Bronchial epithelial cell (primary cell): ENCODE measurements at regions not wholly inside any gene's neighbourhood (a gene's known extent, or its start where the extent isn't known, plus 50 kb on each side); places are given as distances from the start of the nearest gene placed in this dataset.

Experiments used
- DNase-seq: peaks from one replicate; pipeline ENCODE4 v3.0.0-alpha.2; 2010; ENCODE audit warnings: low read depth
- FAIRE-seq: peaks from 2 replicates; lab custom pipeline; 2011; peaks lifted over from hg19 to GRCh38; lab: Jason Lieb, UNC
- H3K27me3 ChIP-seq: 2 replicates; pipeline ENCODE4 v1.5.1; 2011; ENCODE audit warnings: low read length; ENCODE audit not compliant: control insufficient read depth, insufficient read depth
- H3K36me3 ChIP-seq: 2 replicates; pipeline ENCODE4 v1.5.1; 2011; ENCODE audit warnings: low read length; ENCODE audit not compliant: control insufficient read depth, insufficient read depth
- H3K4me3 ChIP-seq: 2 replicates; pipeline ENCODE4 v1.5.1; 2011; ENCODE audit warnings: mild to moderate bottlenecking, low read depth, low read length, control low read depth
- TF ChIP-seq, protein P1 (sequence below): IDR thresholded peaks from 2 replicates; pipeline ENCODE4 v1.5.1; 2011; ENCODE audit warnings: mild to moderate bottlenecking, moderate library complexity, low read length, control low read depth, inconsistent platforms; ENCODE audit not compliant: insufficient read depth, severe bottlenecking

DNA sequence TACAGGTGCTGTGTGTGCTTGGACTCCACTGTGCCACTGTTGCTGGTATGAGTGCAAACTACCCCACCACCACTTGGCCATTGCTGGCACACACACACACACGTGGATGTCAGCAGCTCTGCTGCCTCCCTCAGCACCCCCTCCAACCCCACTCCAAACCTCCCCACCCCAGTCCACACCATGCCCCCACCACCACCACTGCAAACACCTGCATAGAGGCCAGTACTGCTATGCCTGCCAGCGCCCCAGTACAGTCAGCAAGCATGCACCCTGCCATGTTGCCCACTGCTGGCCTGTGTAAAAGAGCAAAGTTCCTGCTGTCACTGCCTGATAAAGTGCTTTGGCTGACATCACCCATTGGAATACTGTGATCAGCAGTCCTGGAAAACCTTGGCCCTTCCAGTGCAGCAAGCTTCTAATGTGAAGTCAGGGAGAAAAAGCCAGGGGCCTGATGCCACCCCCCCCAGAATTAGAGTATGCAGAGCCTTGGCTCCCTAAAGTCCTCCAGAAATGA is 519.2 kb upstream of the PCDH15 start:
- Histone ChIP-seq H3K4me3 (no peak overlapping the region), H3K36me3 (no peaks in the 10 kb centered on the region), H3K27me3 (no peaks in the 10 kb centered on the region)
- TF ChIP-seq, protein P1, sequence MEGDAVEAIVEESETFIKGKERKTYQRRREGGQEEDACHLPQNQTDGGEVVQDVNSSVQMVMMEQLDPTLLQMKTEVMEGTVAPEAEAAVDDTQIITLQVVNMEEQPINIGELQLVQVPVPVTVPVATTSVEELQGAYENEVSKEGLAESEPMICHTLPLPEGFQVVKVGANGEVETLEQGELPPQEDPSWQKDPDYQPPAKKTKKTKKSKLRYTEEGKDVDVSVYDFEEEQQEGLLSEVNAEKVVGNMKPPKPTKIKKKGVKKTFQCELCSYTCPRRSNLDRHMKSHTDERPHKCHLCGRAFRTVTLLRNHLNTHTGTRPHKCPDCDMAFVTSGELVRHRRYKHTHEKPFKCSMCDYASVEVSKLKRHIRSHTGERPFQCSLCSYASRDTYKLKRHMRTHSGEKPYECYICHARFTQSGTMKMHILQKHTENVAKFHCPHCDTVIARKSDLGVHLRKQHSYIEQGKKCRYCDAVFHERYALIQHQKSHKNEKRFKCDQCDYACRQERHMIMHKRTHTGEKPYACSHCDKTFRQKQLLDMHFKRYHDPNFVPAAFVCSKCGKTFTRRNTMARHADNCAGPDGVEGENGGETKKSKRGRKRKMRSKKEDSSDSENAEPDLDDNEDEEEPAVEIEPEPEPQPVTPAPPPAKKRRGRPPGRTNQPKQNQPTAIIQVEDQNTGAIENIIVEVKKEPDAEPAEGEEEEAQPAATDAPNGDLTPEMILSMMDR, result no peak
- FAIRE-seq, result no peak
- no peak for DNase-seq

DNA sequence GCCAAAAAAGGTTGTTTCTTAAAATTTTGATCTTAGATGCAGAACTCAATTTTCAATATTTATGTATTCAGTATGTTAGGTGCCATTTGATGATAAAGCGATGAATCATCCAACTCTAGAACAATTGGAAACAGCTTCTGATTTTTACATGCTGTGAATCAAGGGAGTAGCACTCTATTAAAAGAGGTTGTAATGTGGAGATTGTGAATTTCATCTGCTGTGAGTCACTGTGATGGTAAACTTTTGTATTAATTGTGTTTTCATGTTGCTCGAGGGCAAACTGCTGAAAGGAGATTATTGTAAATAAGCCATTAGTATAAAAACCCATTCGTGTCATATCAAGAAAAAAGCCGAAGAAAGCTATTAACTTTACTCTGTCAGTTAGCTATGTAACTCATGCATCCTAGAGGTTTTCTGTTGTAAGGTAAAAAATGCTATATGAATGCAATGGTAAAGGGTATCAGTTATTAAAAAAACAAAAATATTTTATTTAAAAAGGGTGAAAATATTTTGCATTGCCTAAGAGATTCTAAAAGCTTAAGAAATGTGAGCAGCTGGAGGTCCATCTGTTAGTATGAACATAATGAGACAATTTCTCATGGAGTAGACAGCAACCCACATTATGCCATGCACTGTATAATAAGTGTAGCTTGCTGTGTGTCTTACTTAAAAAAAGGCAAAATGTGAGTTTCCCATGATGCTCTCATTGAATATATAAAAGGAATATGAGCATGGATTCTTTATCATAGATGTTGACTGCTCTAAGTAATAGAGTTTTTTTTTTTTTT is 511.0 kb upstream of the PCDH15 start:
- peak; percentile 50 for DNase-seq

DNA sequence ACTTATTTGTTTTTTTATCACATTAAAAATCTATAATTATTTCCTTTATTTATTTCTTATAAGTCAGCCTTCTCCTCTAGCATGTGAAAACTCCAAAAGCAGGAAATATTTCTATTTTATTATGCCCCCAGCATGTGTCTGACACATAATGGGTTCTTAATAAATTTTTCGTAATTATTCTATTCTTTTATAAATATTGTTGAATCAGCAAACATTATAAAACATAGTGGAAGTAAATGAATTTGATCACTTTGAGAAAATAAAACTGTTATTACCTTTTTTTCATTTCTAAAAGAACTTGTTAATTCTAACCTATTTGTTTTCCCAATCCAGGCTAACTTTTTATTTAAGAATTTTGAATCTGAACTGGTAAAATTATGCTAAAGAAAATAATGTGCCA is 509.1 kb upstream of the PCDH15 start:
- no peaks in the 10 kb centered on the region for H3K27me3 ChIP-seq
- TF ChIP-seq, protein P1, result no peak
- no peak for FAIRE-seq
- H3K36me3 ChIP-seq, result no peaks in the 10 kb centered on the region
- H3K4me3 ChIP-seq, result no peak overlapping the region
- no peak for DNase-seq

More for the DNA sequence above, 511.0 kb upstream of the PCDH15 start:
- Histone ChIP-seq H3K36me3 (no peaks in the 10 kb centered on the region), H3K4me3 (no peak overlapping the region), H3K27me3 (no peaks in the 10 kb centered on the region)
- TF ChIP-seq, protein P1, result no peak
- FAIRE-seq, result no peak

DNA sequence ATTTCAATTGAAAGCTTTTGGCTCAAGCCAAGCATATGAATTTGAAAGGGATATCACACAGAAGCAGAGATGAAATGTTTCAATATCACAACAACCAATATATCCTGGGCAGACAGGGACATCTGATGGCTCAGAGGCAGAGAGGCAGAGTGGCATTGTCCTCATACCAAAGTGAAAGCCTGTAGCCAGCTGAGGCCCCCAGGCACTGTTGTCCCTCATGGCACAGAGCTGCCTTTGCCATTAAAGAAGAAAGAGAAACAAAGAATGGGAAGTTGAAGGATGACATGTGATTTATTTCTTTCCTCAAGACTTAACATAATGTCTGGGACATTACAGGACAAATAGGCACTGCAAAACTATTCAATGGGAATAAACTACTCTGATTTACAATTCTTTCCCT is 504.3 kb upstream of the PCDH15 start:
- no peaks in the 10 kb centered on the region for H3K36me3 ChIP-seq
- TF ChIP-seq, protein P1, result no peak
- DNase-seq, result no peak
- no peak for FAIRE-seq
- no peaks in the 10 kb centered on the region for H3K27me3 ChIP-seq
- H3K4me3 ChIP-seq, result no peak overlapping the region

DNA sequence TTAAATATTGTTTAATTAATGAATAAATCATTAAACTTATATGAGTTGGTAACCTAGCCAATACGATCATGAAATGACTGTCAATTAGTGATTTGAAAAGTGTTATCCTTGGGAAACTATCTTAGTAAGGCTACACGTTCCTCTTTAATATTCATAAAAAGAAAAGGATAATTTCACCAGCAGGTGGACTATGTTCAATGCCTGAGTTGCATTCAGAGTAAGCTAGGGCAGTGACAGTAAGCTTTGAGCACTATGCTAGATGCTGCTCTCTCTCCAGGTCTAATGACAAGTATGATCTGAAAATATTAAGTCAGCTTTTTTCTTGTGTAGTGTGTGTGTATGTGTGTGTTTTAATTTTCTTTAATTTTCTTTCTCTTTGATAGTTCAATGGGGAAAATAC is 486.3 kb upstream of the PCDH15 start:
- no peak for DNase-seq
- FAIRE-seq, result no peak

More for the DNA sequence above, 486.3 kb upstream of the PCDH15 start:
- Histone ChIP-seq H3K27me3 (no peaks in the 10 kb centered on the region), H3K36me3 (no peaks in the 10 kb centered on the region), H3K4me3 (no peak overlapping the region)
- TF ChIP-seq, protein P1, result no peak
